GM12872 (cell line): ENCODE measurements at regions not wholly inside any gene's neighbourhood (a gene's known extent, or its start where the extent isn't known, plus 50 kb on each side); places are given as distances from the start of the nearest gene placed in this dataset.

Experiments used
- CTCF ChIP-seq: IDR thresholded peaks from 3 replicates; pipeline ENCODE4 v1.5.1; 2011; ENCODE audit warnings: low read depth, mild to moderate bottlenecking, low read length, moderate library complexity; ENCODE audit not compliant: insufficient read depth

GRCh38 chr1:4048921-4049320, 148.8 kb upstream of the C1orf174 start:
- TF ChIP-seq CTCF = no peak

GRCh38 chr1:4050998-4051397, 150.9 kb upstream of the C1orf174 start:
- no peak for TF ChIP-seq CTCF

- no peak for TF ChIP-seq CTCF
Measured at GRCh38 chr1:4052657-4053056, 152.6 kb upstream of the C1orf174 start.

- TF ChIP-seq CTCF = no peak
Measured at GRCh38 chr1:4053160-4053748, 153.2 kb upstream of the C1orf174 start.

- TF ChIP-seq CTCF = no peak
Measured at GRCh38 chr1:4053774-4054173, 153.7 kb upstream of the C1orf174 start.

- no peak for TF ChIP-seq CTCF
Measured at GRCh38 chr1:4055294-4055967, 155.4 kb upstream of the C1orf174 start.

GRCh38 chr1:4056422-4056821, 156.3 kb upstream of the C1orf174 start:
- TF ChIP-seq CTCF = no peak
